Transverse colon (tissue), 4 donors: ENCODE measurements at regions not wholly inside any gene's neighbourhood (a gene's known extent, or its start where the extent isn't known, plus 50 kb on each side); places are given as distances from the start of the nearest gene placed in this dataset.

Source experiments
- DNase-seq: peaks from one replicate; pipeline ENCODE4 v3.0.0-alpha.2; 2019
- H3K27ac ChIP-seq, 4 donors: fragments of 200-600 bp; sonication (generic); 2 replicates each; pipeline ENCODE4 v1.5.1; 2016 to 2018; ENCODE audit warnings: inconsistent platforms in 4 of 4
- H3K27me3 ChIP-seq: fragments of 200-600 bp; sonication (generic); 2 replicates; pipeline ENCODE4 v1.5.1; 2017; ENCODE audit warnings: inconsistent platforms
- H3K36me3 ChIP-seq, 4 donors: fragments of 200-600 bp; sonication (generic); 2 replicates each; pipeline ENCODE4 v1.5.1; 2017 to 2019; ENCODE audit warnings: inconsistent platforms in 4 of 4
- H3K4me1 ChIP-seq, 4 donors: fragments of 200-600 bp; sonication (generic); 2 replicates each; pipeline ENCODE4 v1.5.1; 2017 to 2020; ENCODE audit warnings: inconsistent platforms in 4 of 4
- H3K4me3 ChIP-seq, 4 donors: fragments of 200-600 bp; sonication (generic); 1 replicate in 1 of 4; 2 replicates in 3 of 4; pipeline versions ENCODE4 v1.5.1 to v1.6.1; 2017 to 2019; ENCODE audit warnings: inconsistent platforms in 4 of 4
- H3K9me3 ChIP-seq, 2 donors: fragments of 200-600 bp; sonication (generic); 2 replicates each; pipeline ENCODE4 v1.5.1; 2017 to 2019; ENCODE audit warnings: inconsistent platforms in 2 of 2
- EP300 ChIP-seq: sonication (generic); formaldehyde crosslinking; IDR thresholded peaks from one replicate; pipeline ENCODE4 v1.6.1; 2017; ENCODE audit warnings: antibody characterized with exemption, low read depth
- POLR2A ChIP-seq: fragments of 450-650 bp; IDR thresholded peaks from one replicate; pipeline ENCODE4 v1.6.1; 2016; ENCODE audit warnings: antibody characterized with exemption, mild to moderate bottlenecking, moderate library complexity
- POLR2AphosphoS5 ChIP-seq, 3 donors: sonication (generic); formaldehyde crosslinking; IDR thresholded peaks; one replicate each; pipeline ENCODE4 v1.6.1; 2016; ENCODE audit warnings: antibody characterized with exemption in 3 of 3
- WGBS, 2 donors: methylation state at CpG; one replicate each; pipeline ENCODE4 v1.1.5; 2018; ENCODE audit warnings: low coverage in 1 of 2; 5-methylcytosine and 5-hydroxymethylcytosine counted together
- in situ Hi-C, 4 donors: fragments of 200-750 bp; cut with MboI; loops; one replicate each; pipeline versions ENCODE4 v1.15.0 to v1.15.1; 2017; ENCODE audit warnings: low sequenced_read_pairs in 3 of 4, low pct_ligation_motif_present in 1 of 4, low pct_unique_long_range_greater_than_20kb in 1 of 4
- intact Hi-C: fragments of 100-400 bp; cut with DNase I; formaldehyde crosslinking; loops from one replicate; pipeline ENCODE4 v1.15.1; 2023; ENCODE audit warnings: low total_unique reads
- TF ChIP-seq, protein P1 (sequence below), 5 experiments: fragments of 200-600 bp in 3 of 5; fragments of 450-650 bp in 2 of 5; sonication (generic) in 3 of 5; IDR thresholded peaks; 1 replicate in 2 of 5; 2 replicates in 3 of 5; pipeline ENCODE4 v1.5.1; 2016 to 2017; ENCODE audit warnings: antibody characterized with exemption in 5 of 5, inconsistent platforms in 3 of 5, mild to moderate bottlenecking in 2 of 5, moderate library complexity in 1 of 5

DNA sequence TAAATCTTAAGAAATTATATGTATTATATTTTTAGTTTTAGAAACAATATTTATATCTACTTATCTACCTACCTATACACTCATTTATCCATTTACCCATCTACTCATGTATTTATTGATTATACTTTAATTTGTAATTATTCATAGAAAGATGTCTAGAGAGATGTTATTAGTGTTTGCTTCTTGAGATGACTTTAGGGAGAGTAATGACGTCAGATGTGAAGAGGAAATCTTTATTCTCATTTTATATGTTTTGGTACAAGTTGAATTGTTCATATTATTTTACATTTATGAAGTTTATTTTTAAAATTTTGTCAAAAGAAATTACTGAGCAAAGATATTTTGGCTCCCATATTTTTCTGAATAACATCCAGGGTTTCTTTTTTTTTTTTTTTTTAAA is 271.3 kb upstream of the SLC8A1 start:
- intact Hi-C loops, result no loop called here
- WGBS, 2 donors, result 25 to 30% methylated on average over 1 of the region's 1 CpG
- DNase-seq, result no peak
- H3K27ac ChIP-seq, result no peak overlapping the region
- H3K4me3 ChIP-seq, result no peak overlapping the region
- H3K27me3 ChIP-seq, result no peaks in the 10 kb centered on the region
- in situ Hi-C loops, result no loop called here
- H3K9me3 ChIP-seq, result no peaks in the 10 kb centered on the region
- no peaks in the 10 kb centered on the region for H3K4me1 ChIP-seq
- TF ChIP-seq EP300, result no peak
- no peak for TF ChIP-seq POLR2A
- no peak for TF ChIP-seq POLR2AphosphoS5 (IDR thresholded peaks at IDR 0.05)
- TF ChIP-seq, protein P1, sequence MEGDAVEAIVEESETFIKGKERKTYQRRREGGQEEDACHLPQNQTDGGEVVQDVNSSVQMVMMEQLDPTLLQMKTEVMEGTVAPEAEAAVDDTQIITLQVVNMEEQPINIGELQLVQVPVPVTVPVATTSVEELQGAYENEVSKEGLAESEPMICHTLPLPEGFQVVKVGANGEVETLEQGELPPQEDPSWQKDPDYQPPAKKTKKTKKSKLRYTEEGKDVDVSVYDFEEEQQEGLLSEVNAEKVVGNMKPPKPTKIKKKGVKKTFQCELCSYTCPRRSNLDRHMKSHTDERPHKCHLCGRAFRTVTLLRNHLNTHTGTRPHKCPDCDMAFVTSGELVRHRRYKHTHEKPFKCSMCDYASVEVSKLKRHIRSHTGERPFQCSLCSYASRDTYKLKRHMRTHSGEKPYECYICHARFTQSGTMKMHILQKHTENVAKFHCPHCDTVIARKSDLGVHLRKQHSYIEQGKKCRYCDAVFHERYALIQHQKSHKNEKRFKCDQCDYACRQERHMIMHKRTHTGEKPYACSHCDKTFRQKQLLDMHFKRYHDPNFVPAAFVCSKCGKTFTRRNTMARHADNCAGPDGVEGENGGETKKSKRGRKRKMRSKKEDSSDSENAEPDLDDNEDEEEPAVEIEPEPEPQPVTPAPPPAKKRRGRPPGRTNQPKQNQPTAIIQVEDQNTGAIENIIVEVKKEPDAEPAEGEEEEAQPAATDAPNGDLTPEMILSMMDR (IDR thresholded peaks at IDR 0.05), result no peak
- no peaks in the 10 kb centered on the region for H3K36me3 ChIP-seq

DNA sequence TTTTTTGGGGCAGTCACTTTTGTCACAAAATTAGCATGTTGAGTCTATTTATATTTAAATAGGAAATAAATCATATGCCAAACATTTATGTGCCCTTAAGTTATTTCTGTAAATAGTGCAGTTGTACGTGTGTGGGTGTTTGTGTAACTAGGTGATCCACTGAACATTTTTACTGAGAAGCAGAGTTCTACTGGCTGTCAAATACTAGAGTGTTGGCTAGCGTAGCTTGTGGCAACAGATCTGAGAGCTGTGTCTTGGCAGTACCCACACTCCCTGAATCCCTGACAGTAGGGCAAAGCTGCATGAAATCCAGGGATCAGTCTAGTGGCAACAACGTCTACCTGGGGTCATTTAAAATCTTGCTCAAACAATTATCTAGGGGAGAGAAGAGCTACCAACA is 273.1 kb upstream of the SLC8A1 start:
- in situ Hi-C loops, result no loop called here

DNA sequence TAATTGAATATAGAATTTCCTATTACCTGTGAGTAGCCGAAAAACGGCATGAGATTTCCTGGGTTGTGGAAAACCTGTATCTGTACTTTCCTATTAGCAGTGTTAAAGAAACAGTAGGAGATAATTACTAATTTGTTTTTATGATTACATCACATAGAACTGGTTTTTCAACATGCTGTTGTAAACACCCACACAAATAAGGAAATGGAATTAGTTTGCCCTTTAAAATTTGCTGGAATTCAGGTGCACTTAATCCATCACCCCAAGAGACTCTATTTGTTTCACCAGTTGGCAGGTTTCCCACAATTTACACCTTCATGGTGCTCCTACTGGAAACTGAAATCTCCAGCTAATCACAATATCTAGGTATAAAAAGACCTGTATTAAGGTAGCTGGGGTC is 274.1 kb upstream of the SLC8A1 start:
- WGBS, 2 donors, result 74 to 83% methylated on average over 2 of the region's 2 CpGs
- Histone ChIP-seq H3K36me3 (peaks cover 0 to 2% (median 0%) of the 10 kb centered on the region in 4 donors), H3K4me1 (no peaks in the 10 kb centered on the region), H3K4me3 (no peak overlapping the region), H3K9me3 (no peaks in the 10 kb centered on the region), H3K27ac (peak overlapping the region in 1 of 4 donors; percentile 61), H3K27me3 (no peaks in the 10 kb centered on the region)
- no peak for DNase-seq
- in situ Hi-C loops, result no loop called here
- intact Hi-C loops, result no loop called here
- no peak for TF ChIP-seq POLR2AphosphoS5 (IDR thresholded peaks at IDR 0.05)
- TF ChIP-seq POLR2A, result no peak
- TF ChIP-seq, protein P1 (IDR thresholded peaks at IDR 0.05), result no peak
- no peak for TF ChIP-seq EP300

More for the DNA sequence above, 273.1 kb upstream of the SLC8A1 start:
- Histone ChIP-seq H3K4me1 (no peaks in the 10 kb centered on the region), H3K36me3 (no peaks in the 10 kb centered on the region), H3K27ac (peak overlapping the region in 2 of 4 donors; percentile 55 to 61), H3K27me3 (no peaks in the 10 kb centered on the region), H3K9me3 (no peaks in the 10 kb centered on the region), H3K4me3 (no peak overlapping the region)
- TF ChIP-seq, protein P1 (IDR thresholded peaks at IDR 0.05), result no peak
- TF ChIP-seq POLR2A, result no peak
- TF ChIP-seq POLR2AphosphoS5 (IDR thresholded peaks at IDR 0.05), result no peak
- 51 to 55% methylated on average over 2 to 3 of the region's 3 CpGs for WGBS, 2 donors
- DNase-seq, result no peak
- intact Hi-C loops, result no loop called here

DNA sequence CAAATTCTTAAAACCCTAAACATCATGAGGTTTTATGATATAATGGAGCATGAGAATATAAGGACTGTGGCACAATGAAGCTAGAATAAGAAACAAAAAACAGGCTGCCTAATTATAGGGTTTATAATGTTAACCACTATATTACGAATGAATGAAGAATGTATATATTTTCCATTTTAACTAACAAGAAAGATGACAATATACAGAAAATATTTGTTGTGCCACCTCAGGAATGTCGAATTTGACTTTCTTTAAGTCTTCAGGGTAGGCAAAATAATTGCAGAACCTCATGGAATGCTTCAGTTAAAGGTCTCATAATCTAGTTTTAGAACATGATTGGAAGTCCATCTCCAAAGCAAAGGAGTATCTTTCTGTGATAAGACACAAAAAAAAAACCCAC is 282.9 kb upstream of the SLC8A1 start:
- no peak overlapping the region for H3K27ac ChIP-seq
- WGBS, 2 donors, result 51 to 79% methylated on average over 2 of the region's 2 CpGs
- in situ Hi-C loops (no loop called here), intact Hi-C loops (no loop called here)
- TF ChIP-seq POLR2AphosphoS5 (IDR thresholded peaks at IDR 0.05), result no peak
- no peak for TF ChIP-seq POLR2A
- no peak for TF ChIP-seq EP300
- TF ChIP-seq, protein P1 (IDR thresholded peaks at IDR 0.05), result no peak
- DNase-seq, result no peak
- no peaks in the 10 kb centered on the region for H3K4me1 ChIP-seq
- H3K36me3 ChIP-seq, result peaks cover 0 to 2% (median 0%) of the 10 kb centered on the region in 4 donors
- no peak overlapping the region for H3K4me3 ChIP-seq
- H3K9me3 ChIP-seq, result no peaks in the 10 kb centered on the region
- no peaks in the 10 kb centered on the region for H3K27me3 ChIP-seq
